Suprapubic skin (tissue), 4 donors: ENCODE measurements at regions not wholly inside any gene's neighbourhood (a gene's known extent, or its start where the extent isn't known, plus 50 kb on each side); places are given as distances from the start of the nearest gene placed in this dataset.

Source experiments
- CTCF ChIP-seq, 2 donors: fragments of 200-600 bp in 1 of 2; fragments of 450-650 bp in 1 of 2; sonication (generic) in 1 of 2; IDR thresholded peaks; one replicate each; pipeline ENCODE4 v1.5.1; 2016 to 2019; ENCODE audit warnings: antibody characterized with exemption in 2 of 2, mild to moderate bottlenecking in 1 of 2, moderate library complexity in 1 of 2
- EP300 ChIP-seq: sonication (generic); formaldehyde crosslinking; IDR thresholded peaks from one replicate; pipeline ENCODE4 v1.6.1; 2017; ENCODE audit warnings: antibody characterized with exemption
- POLR2A ChIP-seq, 2 donors: fragments of 450-650 bp; IDR thresholded peaks; one replicate each; pipeline ENCODE4 v1.6.1; 2017; ENCODE audit warnings: antibody characterized with exemption in 2 of 2, mild to moderate bottlenecking in 2 of 2, moderate library complexity in 2 of 2
- POLR2AphosphoS5 ChIP-seq, 3 donors: sonication (generic); formaldehyde crosslinking; IDR thresholded peaks; one replicate each; pipeline ENCODE4 v1.6.1; 2017; ENCODE audit warnings: antibody characterized with exemption in 3 of 3

GRCh38 chr1:4601941-4602340, 52.5 kb upstream of the AJAP1 start:
- TF ChIP-seq CTCF (IDR thresholded peaks at IDR 0.05): no peak
- TF ChIP-seq POLR2A (IDR thresholded peaks at IDR 0.05): no peak
- no peak for TF ChIP-seq EP300
- TF ChIP-seq POLR2AphosphoS5 (IDR thresholded peaks at IDR 0.05): no peak
